ENCODE measurements at regions not wholly inside any gene's neighbourhood (a gene's known extent, or its start where the extent isn't known, plus 50 kb on each side); places are given as distances from the start of the nearest gene placed in this dataset.
"Not testable (repeated sequence)": the region's sequence is repeated elsewhere in the genome, so short reads cannot be mapped to it uniquely, and the experiment has no call there.

- not testable (repeated sequence) for TF ChIP-seq CTCF, POLR2AphosphoS5, POLR2A (IDR thresholded peaks at IDR 0.05)
Observed at GRCh38 chr12:17855548-17855947, 234.4 kb downstream of the RERGL start.
